Lower leg skin (tissue), 4 donors: ENCODE measurements at regions not wholly inside any gene's neighbourhood (a gene's known extent, or its start where the extent isn't known, plus 50 kb on each side); places are given as distances from the start of the nearest gene placed in this dataset.

Experiments used
- DNase-seq, 2 donors: peaks; one replicate each; pipeline ENCODE4 v3.0.0-alpha.2; 2019; ENCODE audit warnings: low spot score in 2 of 2
- H3K4me3 ChIP-seq: fragments of 200-600 bp; sonication (generic); 2 replicates; pipeline ENCODE4 v1.5.1; 2017; ENCODE audit warnings: mild to moderate bottlenecking, low read depth; ENCODE audit not compliant: poor library complexity, severe bottlenecking
- POLR2A ChIP-seq, 2 donors: fragments of 450-650 bp; IDR thresholded peaks; one replicate each; pipeline ENCODE4 v1.6.1; 2016 to 2017; ENCODE audit warnings: antibody characterized with exemption in 2 of 2, mild to moderate bottlenecking in 1 of 2, moderate library complexity in 1 of 2
- WGBS, 2 donors: methylation state at CpG; one replicate each; pipeline ENCODE4 v1.1.5; 2018; 5-methylcytosine and 5-hydroxymethylcytosine counted together
- intact Hi-C: fragments of 100-400 bp; cut with DNase I; formaldehyde crosslinking; loops from one replicate; pipeline ENCODE4 v1.15.0; 2023; ENCODE audit warnings: low total_unique reads
- TF ChIP-seq, protein P1 (sequence below), 3 donors: fragments of 450-650 bp; IDR thresholded peaks; one replicate each; pipeline ENCODE4 v1.5.1; 2016; ENCODE audit warnings: antibody characterized with exemption in 3 of 3, mild to moderate bottlenecking in 3 of 3, moderate library complexity in 2 of 3

DNA sequence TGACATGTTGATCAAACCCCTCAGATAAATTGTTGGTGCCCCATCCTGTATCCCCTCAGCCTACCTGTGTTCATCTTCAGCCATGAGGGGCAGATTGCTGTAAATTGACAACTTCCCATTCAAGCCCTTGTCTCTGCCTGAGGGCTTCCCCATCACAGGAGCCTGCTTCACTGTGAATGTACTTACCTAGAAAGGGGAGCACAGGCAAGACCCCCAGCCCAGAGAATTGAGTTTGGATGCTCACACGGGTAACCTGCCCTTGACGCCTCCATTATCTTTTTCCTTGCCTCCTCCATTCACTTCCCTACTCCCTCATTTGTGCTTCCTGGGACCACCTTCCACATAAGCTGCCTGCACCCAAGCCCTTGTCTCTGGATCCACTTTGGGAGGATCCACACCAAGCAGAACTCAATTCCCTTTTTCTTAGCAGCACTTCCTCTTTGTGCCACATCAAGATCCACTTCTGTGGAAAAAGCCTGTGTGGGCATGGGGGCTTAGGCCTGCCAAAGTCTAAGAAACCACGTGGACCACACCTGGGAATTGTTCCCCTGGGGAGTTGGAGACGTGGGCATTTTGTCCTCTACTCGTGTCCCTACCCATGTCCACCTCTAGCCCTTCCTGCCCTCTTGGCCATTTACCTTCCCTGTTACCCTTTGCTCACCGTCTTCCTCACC, 103.4 kb upstream of the FOXA2 start:
- no peak overlapping the region for H3K4me3 ChIP-seq
- TF ChIP-seq, protein P1, sequence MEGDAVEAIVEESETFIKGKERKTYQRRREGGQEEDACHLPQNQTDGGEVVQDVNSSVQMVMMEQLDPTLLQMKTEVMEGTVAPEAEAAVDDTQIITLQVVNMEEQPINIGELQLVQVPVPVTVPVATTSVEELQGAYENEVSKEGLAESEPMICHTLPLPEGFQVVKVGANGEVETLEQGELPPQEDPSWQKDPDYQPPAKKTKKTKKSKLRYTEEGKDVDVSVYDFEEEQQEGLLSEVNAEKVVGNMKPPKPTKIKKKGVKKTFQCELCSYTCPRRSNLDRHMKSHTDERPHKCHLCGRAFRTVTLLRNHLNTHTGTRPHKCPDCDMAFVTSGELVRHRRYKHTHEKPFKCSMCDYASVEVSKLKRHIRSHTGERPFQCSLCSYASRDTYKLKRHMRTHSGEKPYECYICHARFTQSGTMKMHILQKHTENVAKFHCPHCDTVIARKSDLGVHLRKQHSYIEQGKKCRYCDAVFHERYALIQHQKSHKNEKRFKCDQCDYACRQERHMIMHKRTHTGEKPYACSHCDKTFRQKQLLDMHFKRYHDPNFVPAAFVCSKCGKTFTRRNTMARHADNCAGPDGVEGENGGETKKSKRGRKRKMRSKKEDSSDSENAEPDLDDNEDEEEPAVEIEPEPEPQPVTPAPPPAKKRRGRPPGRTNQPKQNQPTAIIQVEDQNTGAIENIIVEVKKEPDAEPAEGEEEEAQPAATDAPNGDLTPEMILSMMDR (IDR thresholded peaks at IDR 0.05): no peak
- TF ChIP-seq POLR2A (IDR thresholded peaks at IDR 0.05): no peak
- intact Hi-C loops: no loop called here
- WGBS, 2 donors: 81 to 84% methylated on average over 6 of the region's 6 CpGs
- DNase-seq: peak in 1 of 2 donors; percentile 67

DNA sequence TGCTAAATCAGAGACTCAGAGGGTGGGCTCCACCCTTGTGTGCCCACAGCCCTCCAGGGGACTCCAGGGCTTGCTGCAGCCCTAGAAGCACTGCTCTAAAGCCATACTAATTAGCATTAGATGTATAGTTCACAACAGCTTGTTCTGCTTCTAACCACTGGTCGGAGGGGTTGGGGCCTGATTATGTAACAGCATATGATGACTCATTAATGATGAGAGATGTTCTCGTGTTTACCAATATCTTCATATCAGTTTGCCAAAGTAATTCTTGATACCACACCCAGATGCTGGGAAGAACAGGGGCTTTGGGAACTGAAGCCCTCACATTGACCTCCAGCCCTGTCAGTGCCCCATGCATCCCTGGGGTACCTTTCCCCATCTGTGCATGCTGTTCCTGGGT, 104.1 kb upstream of the FOXA2 start:
- H3K4me3 ChIP-seq: no peak overlapping the region
- 13 to 21% methylated on average over 2 of the region's 2 CpGs for WGBS, 2 donors
- no peak for TF ChIP-seq POLR2A (IDR thresholded peaks at IDR 0.05)
- TF ChIP-seq, protein P1 (IDR thresholded peaks at IDR 0.05): no peak
- intact Hi-C loops: no loop called here
- peak in 1 of 2 donors; percentile 70 for DNase-seq

DNA sequence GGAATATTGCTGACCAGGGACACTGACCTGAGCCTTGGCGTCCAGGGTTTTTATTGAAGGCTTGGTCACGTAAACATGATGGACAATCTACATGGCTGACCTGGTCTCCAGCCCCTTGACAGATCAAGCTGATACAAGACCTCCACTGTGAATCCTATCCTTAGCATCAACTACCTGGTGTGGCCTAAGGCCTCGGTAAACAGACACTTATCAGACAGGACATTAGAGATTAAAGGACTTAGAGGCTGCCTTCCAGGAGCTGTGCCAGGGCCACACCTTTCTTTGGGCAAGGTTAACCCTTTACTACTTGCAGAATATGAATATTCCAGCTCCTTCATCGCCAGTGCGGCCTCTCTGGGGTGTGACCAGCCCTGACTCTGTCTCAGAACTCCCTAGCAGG, 104.9 kb upstream of the FOXA2 start:
- TF ChIP-seq, protein P1 (IDR thresholded peaks at IDR 0.05): no peak
- no peak for TF ChIP-seq POLR2A (IDR thresholded peaks at IDR 0.05)
- H3K4me3 ChIP-seq: no peak overlapping the region
- no peak for DNase-seq
- intact Hi-C loops: no loop called here
- 76 to 79% methylated on average over 5 of the region's 5 CpGs for WGBS, 2 donors

DNA sequence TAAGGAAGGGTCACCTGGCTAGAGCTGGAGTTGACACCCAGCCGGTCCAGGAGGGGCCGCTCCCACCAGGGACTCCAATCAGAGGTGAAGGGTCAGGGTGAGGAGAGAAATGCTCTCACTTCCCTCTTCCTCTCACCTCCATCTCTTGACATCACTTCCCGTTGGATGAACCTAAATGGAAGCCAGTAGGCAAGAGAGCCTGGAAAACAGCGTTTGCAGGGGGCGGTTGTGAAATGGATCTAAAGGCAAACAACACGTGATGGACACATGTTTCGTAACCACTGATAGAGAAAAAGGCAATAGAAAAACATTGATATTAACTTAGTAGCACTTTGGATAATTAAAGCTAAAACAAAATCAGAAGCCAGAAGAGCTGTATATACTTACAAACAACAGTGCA, 105.6 kb upstream of the FOXA2 start:
- TF ChIP-seq POLR2A (IDR thresholded peaks at IDR 0.05): no peak
- TF ChIP-seq, protein P1 (IDR thresholded peaks at IDR 0.05): no peak
- DNase-seq: no peak
- 88 to 96% methylated on average over 7 of the region's 7 CpGs for WGBS, 2 donors
- intact Hi-C loops: loop anchor here (5.0 to 10.0 kb wide), 3 partner anchors 355 to 652 kb away; partner anchors contain the start of gene THBD
- no peak overlapping the region for H3K4me3 ChIP-seq

DNA sequence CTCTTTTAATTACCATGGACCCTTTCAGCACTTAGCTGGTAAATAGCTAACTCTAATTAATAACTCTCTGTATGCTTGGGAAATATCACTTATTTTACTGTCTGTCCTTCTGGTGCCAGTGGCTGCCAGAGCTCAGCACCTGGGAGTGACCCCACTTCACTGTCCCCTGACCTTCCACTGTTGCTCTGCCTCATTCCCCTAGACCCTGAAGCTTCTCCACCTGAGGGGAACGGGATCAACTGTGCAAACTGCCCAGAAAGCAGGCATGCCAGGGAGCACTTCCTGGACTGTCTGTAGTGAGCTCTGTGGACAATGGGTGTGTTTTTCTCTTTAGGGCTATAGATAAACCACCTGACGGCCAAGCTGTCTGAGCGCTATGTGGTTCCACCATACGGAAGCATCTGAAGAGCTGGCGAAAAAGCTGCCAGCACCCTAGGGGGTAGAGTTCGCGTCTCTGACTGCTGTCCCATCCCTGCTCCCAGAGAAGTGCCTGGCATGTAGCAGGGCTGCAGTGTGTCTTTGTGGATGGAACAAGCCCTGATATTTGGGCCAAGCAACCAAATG, 106.3 kb upstream of the FOXA2 start:
- no peak overlapping the region for H3K4me3 ChIP-seq
- 71 to 79% methylated on average over 7 of the region's 7 CpGs for WGBS, 2 donors
- intact Hi-C loops: loop anchor here (5.0 to 10.0 kb wide), 3 partner anchors 354 to 652 kb away; partner anchors contain the start of gene THBD
- TF ChIP-seq POLR2A (IDR thresholded peaks at IDR 0.05): no peak
- TF ChIP-seq, protein P1 (IDR thresholded peaks at IDR 0.05): no peak
- DNase-seq: peak in 1 of 2 donors; percentile 79
